ENCODE measurements at regions not wholly inside any gene's neighbourhood (a gene's known extent, or its start where the extent isn't known, plus 50 kb on each side); places are given as distances from the start of the nearest gene placed in this dataset.

DNA sequence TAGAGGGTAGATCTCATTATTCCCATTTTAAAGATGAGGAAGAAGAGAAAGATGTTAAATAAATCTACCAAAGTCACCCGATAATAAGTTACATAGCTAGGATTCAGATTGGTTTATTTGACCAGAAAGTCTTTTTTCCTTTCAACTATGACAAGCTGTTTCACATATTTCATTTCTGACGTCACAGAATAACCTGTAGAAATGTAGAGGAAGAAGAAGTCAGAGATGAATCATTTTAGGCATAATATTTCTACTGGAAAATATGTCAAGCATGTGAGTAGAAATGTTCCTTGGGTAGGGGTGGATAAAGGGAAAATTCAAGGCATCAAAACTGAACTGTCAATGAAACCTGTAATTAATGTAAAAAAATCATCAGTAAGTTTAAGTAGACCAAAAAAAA is 107.0 kb downstream of the MGST1 start:
- Histone ChIP-seq H2BK15ac (ENCODE audit: low read depth, low read length) (no peak overlapping the region), H2BK5ac (ENCODE audit: insufficient read length, low read length) (no peak overlapping the region), H3K14ac (ENCODE audit: insufficient read depth, low read length) (no peak overlapping the region), H3K9ac (ENCODE audit: extremely low read depth, insufficient read length, low read length) (no peak overlapping the region), H3K56ac (ENCODE audit: insufficient read length, low read depth, low read length) (no peak overlapping the region), H2AK5ac (ENCODE audit: insufficient read length, low read length) (no peak overlapping the region), H4K91ac (ENCODE audit: insufficient read length, low read depth, low read length) (no peak overlapping the region), H4K5ac (ENCODE audit: insufficient read length, low read depth, low read length) (no peak overlapping the region), H3K79me1 (ENCODE audit: insufficient read depth, low read depth, low read length, poor library complexity, severe bottlenecking) (no peaks in the 10 kb centered on the region), H3K4me1 (ENCODE audit: insufficient read depth, low read length) (peaks cover 9% of the 10 kb centered on the region; the same call in 1 of the 2 replicates), H2BK12ac (ENCODE audit: insufficient read length, low read depth, low read length) (no peak overlapping the region), H3T11ph (ENCODE audit: low read length) (no peak overlapping the region), H3K27me3 (ENCODE audit: insufficient read depth, low read length) (0 out of 2 replicates have a peak, but pooled peaks cover 3% of the 10 kb centered on the region), H2BK20ac (ENCODE audit: low read depth, low read length, poor library complexity, severe bottlenecking) (no peak overlapping the region), H3K23me2 (ENCODE audit: insufficient read length, low read depth, low read length, poor library complexity, severe bottlenecking) (no peaks in the 10 kb centered on the region), H3K23ac (ENCODE audit: insufficient read length, low read depth, low read length) (no peak overlapping the region), H3K79me2 (ENCODE audit: insufficient read depth, low read length) (no peaks in the 10 kb centered on the region), H4K20me1 (ENCODE audit: control insufficient read depth, insufficient read depth, insufficient read length) (no peaks in the 10 kb centered on the region), H3K18ac (ENCODE audit: insufficient read length, low read depth, low read length) (no peak overlapping the region), H2AFZ (ENCODE audit: low read length) (no peak overlapping the region), H3K4ac (ENCODE audit: low read depth, low read length) (no peak overlapping the region), H3K4me2 (ENCODE audit: insufficient read depth, insufficient read length, low read length) (no peak overlapping the region), H3K9me3 (ENCODE audit: control insufficient read depth, low read depth, low read length) (no peaks in the 10 kb centered on the region), H4K8ac (replicated peaks; ENCODE audit: insufficient read length, low read depth, low read length) (no peak overlapping the region), H2BK120ac (ENCODE audit: low read depth, low read length, poor library complexity, severe bottlenecking) (no peak overlapping the region), H3K27ac (ENCODE audit: insufficient read length, low read depth, low read length) (no peak overlapping the region)
- no peak for DNase-seq
- Mint-ChIP-seq H3K4me3 (no peak overlapping the region), H3K9me3 (no peaks in the 10 kb centered on the region), H3K4me1 (peaks cover 19 to 28% of the 10 kb centered on the region in 2 experiments), H3K27ac (no peak overlapping the region), H3K36me3 (ENCODE audit: insufficient read depth in 1 of 3, low read depth in 3 of 3) (no peaks in the 10 kb centered on the region), H3K27me3 (ENCODE audit: low read depth) (peaks cover 13% of the 10 kb centered on the region)
- TF ChIP-seq, protein P1, sequence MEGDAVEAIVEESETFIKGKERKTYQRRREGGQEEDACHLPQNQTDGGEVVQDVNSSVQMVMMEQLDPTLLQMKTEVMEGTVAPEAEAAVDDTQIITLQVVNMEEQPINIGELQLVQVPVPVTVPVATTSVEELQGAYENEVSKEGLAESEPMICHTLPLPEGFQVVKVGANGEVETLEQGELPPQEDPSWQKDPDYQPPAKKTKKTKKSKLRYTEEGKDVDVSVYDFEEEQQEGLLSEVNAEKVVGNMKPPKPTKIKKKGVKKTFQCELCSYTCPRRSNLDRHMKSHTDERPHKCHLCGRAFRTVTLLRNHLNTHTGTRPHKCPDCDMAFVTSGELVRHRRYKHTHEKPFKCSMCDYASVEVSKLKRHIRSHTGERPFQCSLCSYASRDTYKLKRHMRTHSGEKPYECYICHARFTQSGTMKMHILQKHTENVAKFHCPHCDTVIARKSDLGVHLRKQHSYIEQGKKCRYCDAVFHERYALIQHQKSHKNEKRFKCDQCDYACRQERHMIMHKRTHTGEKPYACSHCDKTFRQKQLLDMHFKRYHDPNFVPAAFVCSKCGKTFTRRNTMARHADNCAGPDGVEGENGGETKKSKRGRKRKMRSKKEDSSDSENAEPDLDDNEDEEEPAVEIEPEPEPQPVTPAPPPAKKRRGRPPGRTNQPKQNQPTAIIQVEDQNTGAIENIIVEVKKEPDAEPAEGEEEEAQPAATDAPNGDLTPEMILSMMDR (conservative IDR thresholded peaks at IDR 0.05), result no peak
- no CpG with 5 or more reads among the region's 2 CpGs for WGBS (ENCODE audit: extremely low coverage, insufficient read length, low lambda C conversion rate)
